ENCODE measurements at regions not wholly inside any gene's neighbourhood (a gene's known extent, or its start where the extent isn't known, plus 50 kb on each side); places are given as distances from the start of the nearest gene placed in this dataset.

DNA sequence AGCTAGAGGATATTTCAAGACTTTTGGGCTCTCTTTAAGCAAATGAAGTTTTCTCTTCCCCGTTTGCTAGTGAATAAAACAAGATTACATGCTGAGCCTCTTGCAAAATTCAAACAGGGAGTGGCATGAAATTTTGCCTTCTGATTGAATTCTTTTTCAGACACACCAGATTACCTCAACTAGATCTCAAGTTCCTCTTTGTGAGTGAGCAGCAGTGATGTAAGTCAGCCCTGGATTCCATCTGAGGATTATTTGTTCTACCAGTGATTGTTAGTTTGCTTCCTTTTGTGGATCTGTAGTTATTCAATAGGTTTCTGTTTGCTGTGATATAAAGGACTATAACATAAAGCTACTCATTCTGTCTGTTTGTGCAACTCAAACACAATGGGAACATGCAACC is 407.7 kb downstream of the LMO7 start:
- DNase-seq (ENCODE audit: low read depth) = no peak
- TF ChIP-seq CTCF (IDR thresholded peaks at IDR 0.05; ENCODE audit: insufficient read depth, low read depth, low read length) = no peak
- H3K4me3 ChIP-seq (ENCODE audit: low read depth, low read length) = no peak overlapping the region

- no peak for DNase-seq (ENCODE audit: low read depth)
- TF ChIP-seq CTCF (IDR thresholded peaks at IDR 0.05; ENCODE audit: insufficient read depth, low read depth, low read length) = peak; percentile 22
- H3K4me3 ChIP-seq (ENCODE audit: low read depth, low read length) = no peak overlapping the region
Measured at GRCh38 chr13:76038920-76039716, 403.0 kb downstream of the LMO7 start.

GRCh38 chr13:76036176-76036575 is 400.0 kb downstream of the LMO7 start:
- no peak for DNase-seq (ENCODE audit: low read depth)
- no peak for TF ChIP-seq CTCF (IDR thresholded peaks at IDR 0.05; ENCODE audit: insufficient read depth, low read depth, low read length)
- H3K4me3 ChIP-seq (ENCODE audit: low read depth, low read length) = no peak overlapping the region

- peak; percentile 3 for DNase-seq (ENCODE audit: low read depth)
- no peak for TF ChIP-seq CTCF (IDR thresholded peaks at IDR 0.05; ENCODE audit: insufficient read depth, low read depth, low read length)
Measured at GRCh38 chr13:76035711-76036110, 399.6 kb downstream of the LMO7 start.

DNA sequence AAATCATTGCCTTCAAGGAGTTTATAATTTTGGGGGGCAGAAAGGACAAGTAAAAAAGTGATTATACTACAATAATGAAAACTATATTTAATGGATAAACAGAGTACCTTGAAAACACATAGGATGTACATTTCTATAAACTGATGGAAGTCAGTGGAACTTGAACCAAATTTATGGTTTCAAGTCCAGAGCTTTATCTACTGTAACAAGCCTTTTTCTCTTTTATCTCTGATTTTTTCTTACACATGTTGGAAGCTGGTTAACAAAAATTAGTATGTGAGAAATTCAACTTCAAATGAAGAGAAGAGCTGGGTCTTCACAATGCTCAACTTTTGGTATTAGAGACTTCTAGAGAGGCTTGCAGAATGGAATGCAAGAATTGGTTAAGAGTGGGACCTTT is 393.6 kb downstream of the LMO7 start:
- no peak overlapping the region for H3K4me3 ChIP-seq (ENCODE audit: low read depth, low read length)
- TF ChIP-seq CTCF (IDR thresholded peaks at IDR 0.05; ENCODE audit: insufficient read depth, low read depth, low read length) = no peak
- DNase-seq (ENCODE audit: low read depth) = no peak

More at GRCh38 chr13:76035711-76036110, 399.6 kb downstream of the LMO7 start:
- H3K4me3 ChIP-seq (ENCODE audit: low read depth, low read length) = no peak overlapping the region

GRCh38 chr13:76029088-76029487 is 393.0 kb downstream of the LMO7 start:
- no peak for TF ChIP-seq CTCF (IDR thresholded peaks at IDR 0.05; ENCODE audit: insufficient read depth, low read depth, low read length)
- DNase-seq (ENCODE audit: low read depth) = no peak
- H3K4me3 ChIP-seq (ENCODE audit: low read depth, low read length) = no peak overlapping the region

DNA sequence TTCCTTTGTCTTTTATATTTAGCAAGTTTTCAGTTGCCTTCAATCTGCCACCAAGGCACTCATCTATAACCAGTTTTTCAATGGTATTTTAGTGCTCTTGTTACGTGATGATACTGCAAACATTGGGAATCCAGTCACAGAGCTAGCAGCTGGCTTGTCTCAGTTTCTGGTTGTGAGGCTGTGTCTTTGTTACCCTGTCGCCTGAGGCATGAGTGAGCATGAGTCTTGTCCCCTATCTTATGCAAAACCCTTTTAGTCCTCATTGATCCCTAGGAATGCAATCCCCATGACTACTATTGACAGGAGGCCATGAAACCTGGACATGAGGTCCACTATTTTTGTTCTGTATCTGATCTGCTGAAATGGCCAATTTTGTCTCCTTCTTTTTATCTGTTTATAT is 391.0 kb downstream of the LMO7 start:
- DNase-seq (ENCODE audit: low read depth) = no peak
- no peak for TF ChIP-seq CTCF (IDR thresholded peaks at IDR 0.05; ENCODE audit: insufficient read depth, low read depth, low read length)
- no peak overlapping the region for H3K4me3 ChIP-seq (ENCODE audit: low read depth, low read length)
